ENCODE measurements at regions not wholly inside any gene's neighbourhood (a gene's known extent, or its start where the extent isn't known, plus 50 kb on each side); places are given as distances from the start of the nearest gene placed in this dataset.

- POLR2A ChIA-PET (ENCODE audit: low non-redundant PET): no interaction called here
- CTCF ChIA-PET: no interaction called here
- no peak for TF ChIP-seq CTCF (conservative IDR thresholded peaks at IDR 0.05; ENCODE audit: low read depth)
- DNase-seq (ENCODE audit: low spot score): no peak
- H3K27ac ChIP-seq: no peak overlapping the region
Measured at GRCh38 chr15:77714555-77714954, 81.8 kb upstream of the LINGO1 start.

GRCh38 chr15:77714023-77714422 lies 81.3 kb upstream of the LINGO1 start:
- H3K27ac ChIP-seq: no peak overlapping the region
- no peak for TF ChIP-seq CTCF (conservative IDR thresholded peaks at IDR 0.05; ENCODE audit: low read depth)
- POLR2A ChIA-PET (ENCODE audit: low non-redundant PET): no interaction called here
- DNase-seq (ENCODE audit: low spot score): no peak
- CTCF ChIA-PET: no interaction called here

- ChIA-PET POLR2A (ENCODE audit: low non-redundant PET) (no interaction called here), CTCF (no interaction called here)
- no peak overlapping the region for H3K27ac ChIP-seq
- TF ChIP-seq CTCF (conservative IDR thresholded peaks at IDR 0.05; ENCODE audit: low read depth): no peak
- DNase-seq (ENCODE audit: low spot score): no peak
Measured at GRCh38 chr15:77713281-77713680, 80.6 kb upstream of the LINGO1 start.

GRCh38 chr15:77712438-77712837 lies 79.7 kb upstream of the LINGO1 start:
- no peak for TF ChIP-seq CTCF (conservative IDR thresholded peaks at IDR 0.05; ENCODE audit: low read depth)
- DNase-seq (ENCODE audit: low spot score): no peak
- POLR2A ChIA-PET (ENCODE audit: low non-redundant PET): no interaction called here
- CTCF ChIA-PET: no interaction called here
- no peak overlapping the region for H3K27ac ChIP-seq

- no peak for DNase-seq (ENCODE audit: low spot score)
- H3K27ac ChIP-seq: no peak overlapping the region
- ChIA-PET CTCF (no interaction called here), POLR2A (ENCODE audit: low non-redundant PET) (no interaction called here)
- no peak for TF ChIP-seq CTCF (conservative IDR thresholded peaks at IDR 0.05; ENCODE audit: low read depth)
Measured at GRCh38 chr15:77710637-77711036, 77.9 kb upstream of the LINGO1 start.

- no peak for DNase-seq (ENCODE audit: low spot score)
- TF ChIP-seq CTCF (conservative IDR thresholded peaks at IDR 0.05; ENCODE audit: low read depth): no peak
- CTCF ChIA-PET: no interaction called here
- POLR2A ChIA-PET (ENCODE audit: low non-redundant PET): no interaction called here
- H3K27ac ChIP-seq: no peak overlapping the region
Measured at GRCh38 chr15:77710206-77710605, 77.5 kb upstream of the LINGO1 start.

Data from RWPE1 (cell line).